PFSK-1 (cell line): ENCODE measurements at regions not wholly inside any gene's neighbourhood (a gene's known extent, or its start where the extent isn't known, plus 50 kb on each side); places are given as distances from the start of the nearest gene placed in this dataset.

Source experiments
- POLR2AphosphoS5 ChIP-seq: IDR thresholded peaks from 2 replicates; pipeline ENCODE4 v1.6.1; 2012; ENCODE audit warnings: low read depth, mild to moderate bottlenecking, control low read depth, low read length, moderate library complexity
- SIN3A ChIP-seq: IDR thresholded peaks from 2 replicates; pipeline ENCODE4 v1.6.1; 2012; ENCODE audit warnings: mild to moderate bottlenecking, low read length, moderate library complexity, borderline replicate concordance; ENCODE audit not compliant: insufficient read depth

DNA sequence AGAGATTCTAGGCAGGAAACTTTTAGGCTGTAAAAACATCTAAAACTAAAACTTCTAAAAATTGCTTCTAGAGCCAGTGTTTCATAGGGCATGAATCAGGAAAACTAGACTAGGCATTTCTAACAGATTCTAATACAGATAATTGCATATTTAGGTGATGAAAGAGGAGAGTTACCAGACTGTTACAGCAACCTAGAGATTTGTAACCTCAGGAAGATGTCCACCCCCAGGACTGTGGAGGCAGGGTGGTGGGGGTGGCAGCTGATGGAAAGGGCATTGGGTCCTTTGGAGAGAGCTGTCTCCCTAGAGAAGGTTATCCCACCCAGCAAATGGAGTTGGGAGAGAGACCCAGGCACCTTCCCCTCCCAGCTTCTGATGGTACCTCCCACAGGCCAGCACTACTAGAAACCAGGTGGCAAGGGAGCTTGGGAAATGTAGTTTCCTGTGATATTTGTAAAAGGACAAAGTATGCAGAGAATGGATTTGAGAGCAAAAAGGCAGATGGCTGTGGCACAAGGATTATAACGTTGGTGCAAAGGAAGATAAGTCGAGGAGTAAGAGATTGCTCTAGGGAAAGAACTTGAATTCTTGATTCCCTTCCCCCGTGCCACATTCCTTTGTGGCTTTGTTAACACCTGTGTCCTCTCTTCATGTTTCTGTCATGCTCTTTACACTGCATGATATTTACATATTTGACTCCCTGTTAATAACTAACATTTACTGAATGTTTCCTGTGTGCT is 75.6 kb upstream of the MGAT5 start:
- no peak for TF ChIP-seq POLR2AphosphoS5
- TF ChIP-seq SIN3A = no peak
